K562 (cell line): ENCODE measurements at regions not wholly inside any gene's neighbourhood (a gene's known extent, or its start where the extent isn't known, plus 50 kb on each side); places are given as distances from the start of the nearest gene placed in this dataset.

Experiments
- CEBPG ChIP-seq, 3 experiments: fragments of 200-800 bp in 1 of 3; sonication (Bioruptor generic) in 1 of 3; sonication (generic) in 1 of 3; formaldehyde crosslinking in 1 of 3; IDR thresholded peaks in 2 of 3; conservative IDR thresholded peaks in 1 of 3; 2 replicates each; pipeline versions ENCODE4 v1.6.1 to v1.8.0; 2016 to 2022; ENCODE audit warnings: missing compliant biosample characterization in 2 of 3, missing genetic modification characterization in 2 of 3, mild to moderate bottlenecking in 1 of 3, missing genetic modification reagents in 1 of 3
- CHD7 ChIP-seq: fragments of 200-600 bp; sonication (generic); IDR thresholded peaks from one replicate; pipeline ENCODE4 v1.6.1; 2012; ENCODE audit warnings: mild to moderate bottlenecking, low read depth, low read length, inconsistent platforms
- ETV1 ChIP-seq: fragments of 450-650 bp; conservative IDR thresholded peaks from 2 replicates; pipeline ENCODE4 v1.6.1; 2016; ENCODE audit warnings: missing genetic modification characterization, control low read depth, low read depth, missing compliant biosample characterization
- HDGF ChIP-seq: fragments of 450-650 bp; IDR thresholded peaks from 2 replicates; pipeline ENCODE4 v1.6.1; 2016
- MYC ChIP-seq, 2 experiments: fragments of 250-450 bp in 1 of 2; sonication (Bioruptor Pico) in 1 of 2; IDR thresholded peaks; 2 replicates each; pipeline versions ENCODE4 v1.5.1 to v1.6.1; 2012 to 2021; ENCODE audit warnings: low read depth in 2 of 2, borderline replicate concordance in 1 of 2, improper control_type of control experiment in 1 of 2, low read length in 1 of 2, mild to moderate bottlenecking in 1 of 2, moderate library complexity in 1 of 2
- NFE2 ChIP-seq: IDR thresholded peaks from 2 replicates; pipeline ENCODE4 v1.6.1; 2014; ENCODE audit warnings: antibody characterized with exemption, low read depth
- POLR2AphosphoS2 ChIP-seq: IDR thresholded peaks from 2 replicates; pipeline ENCODE4 v1.6.1; 2012; ENCODE audit warnings: low read length, improper control_type of control experiment
- PPARD ChIP-seq: fragments of 250-450 bp; sonication (Bioruptor Pico); IDR thresholded peaks from 2 replicates; pipeline ENCODE4 v1.8.0; 2022; ENCODE audit warnings: inconsistent platforms, mild to moderate bottlenecking, moderate library complexity
- RAD51 ChIP-seq: fragments of 450-650 bp; IDR thresholded peaks from 2 replicates; pipeline ENCODE4 v1.7.1; 2016; ENCODE audit warnings: low read depth, mild to moderate bottlenecking, borderline replicate concordance
- SOX6 ChIP-seq: fragments of 450-650 bp; IDR thresholded peaks from 2 replicates; pipeline ENCODE4 v1.6.1; 2014; ENCODE audit warnings: mild to moderate bottlenecking
- ZKSCAN8 ChIP-seq: fragments of 200-800 bp; sonication (Bioruptor generic); IDR thresholded peaks from 2 replicates; pipeline ENCODE4 v1.6.1; 2016; ENCODE audit warnings: missing genetic modification characterization, missing compliant biosample characterization
- TF ChIP-seq, protein P1 (sequence below): fragments of 250-450 bp; sonication (Bioruptor Pico); IDR thresholded peaks from 2 replicates; pipeline ENCODE4 v1.4.0; 2020; ENCODE audit warnings: mild to moderate bottlenecking, moderate library complexity, borderline replicate concordance

DNA sequence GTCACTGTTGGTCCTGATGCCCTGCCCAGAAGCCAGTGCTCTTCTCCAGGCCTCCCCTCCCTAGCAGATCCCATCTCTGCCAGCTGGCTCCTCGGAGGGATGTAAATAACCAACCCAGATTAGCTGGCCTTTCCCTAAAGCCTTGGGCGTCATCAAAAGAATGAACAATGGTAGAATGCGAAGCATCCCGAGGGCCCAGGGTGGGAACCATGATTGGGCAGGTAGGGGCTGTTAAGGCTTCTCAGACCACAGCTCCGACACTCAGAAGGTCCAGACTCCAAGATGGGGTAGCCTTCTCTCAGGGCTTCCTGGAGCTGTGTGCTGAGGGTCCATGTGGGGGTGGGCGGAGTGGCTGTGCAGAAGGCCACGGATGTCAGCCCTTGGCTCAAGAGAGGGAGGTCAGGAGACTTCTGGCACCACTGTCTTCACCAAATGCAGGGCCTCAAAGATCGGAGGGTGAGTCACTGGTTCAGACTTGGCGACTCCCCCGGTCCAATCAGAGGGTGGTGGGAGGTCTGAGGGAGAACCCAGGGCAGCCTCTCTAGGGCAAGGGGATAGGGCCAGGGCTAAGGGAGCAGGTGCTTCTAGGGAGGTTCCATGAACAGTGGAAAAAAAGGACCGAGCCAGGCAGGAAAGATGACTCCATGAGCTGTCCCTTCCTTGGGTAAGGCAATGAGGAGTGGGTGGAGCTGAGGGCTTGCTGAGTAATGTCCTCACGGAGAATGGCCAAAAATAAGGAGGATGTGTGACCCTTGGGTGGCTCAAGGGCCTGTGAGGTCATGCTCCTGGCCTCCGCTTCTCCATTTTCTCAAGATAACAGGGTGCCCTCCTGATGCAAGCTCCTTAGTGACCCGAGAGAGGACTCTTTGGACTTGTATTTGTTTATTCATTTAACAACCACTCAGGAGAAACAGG is 58.4 kb upstream of the EPS8L3 start (continued):
- no peak; the same call in 1 of the 2 replicates for TF ChIP-seq SOX6
- TF ChIP-seq NFE2: peak; percentile 89
- peak; percentile 65; the same call in 1 of the 2 replicates for TF ChIP-seq CEBPG (CRISPR knock-in tag; IDR thresholded peaks at IDR 0.05)
- peak; percentile 69; a peak in 3 of 4 replicates for TF ChIP-seq CEBPG (tag; conservative IDR thresholded peaks at IDR 0.05 in 1 of 2, IDR thresholded peaks at IDR 0.05 in 1 of 2)
- peak; percentile 59 for TF ChIP-seq ETV1
- no peak for TF ChIP-seq CHD7
- no peak for TF ChIP-seq PPARD
- TF ChIP-seq ZKSCAN8 (CRISPR knock-in tag): peak; percentile 87; the same call in 1 of the 2 replicates
- TF ChIP-seq HDGF: 0 out of 2 replicates have a peak, but pooled peaks have one; percentile 57
- TF ChIP-seq MYC (IDR thresholded peaks at IDR 0.05; ENCODE audit: low read depth, low read length): peak; percentile 41
- TF ChIP-seq MYC (CRISPR knock-in tag; IDR thresholded peaks at IDR 0.05; ENCODE audit: borderline replicate concordance, low read depth): peak; percentile 12; the same call in 1 of the 2 replicates
- no peak for TF ChIP-seq POLR2AphosphoS2
- TF ChIP-seq, protein P1, sequence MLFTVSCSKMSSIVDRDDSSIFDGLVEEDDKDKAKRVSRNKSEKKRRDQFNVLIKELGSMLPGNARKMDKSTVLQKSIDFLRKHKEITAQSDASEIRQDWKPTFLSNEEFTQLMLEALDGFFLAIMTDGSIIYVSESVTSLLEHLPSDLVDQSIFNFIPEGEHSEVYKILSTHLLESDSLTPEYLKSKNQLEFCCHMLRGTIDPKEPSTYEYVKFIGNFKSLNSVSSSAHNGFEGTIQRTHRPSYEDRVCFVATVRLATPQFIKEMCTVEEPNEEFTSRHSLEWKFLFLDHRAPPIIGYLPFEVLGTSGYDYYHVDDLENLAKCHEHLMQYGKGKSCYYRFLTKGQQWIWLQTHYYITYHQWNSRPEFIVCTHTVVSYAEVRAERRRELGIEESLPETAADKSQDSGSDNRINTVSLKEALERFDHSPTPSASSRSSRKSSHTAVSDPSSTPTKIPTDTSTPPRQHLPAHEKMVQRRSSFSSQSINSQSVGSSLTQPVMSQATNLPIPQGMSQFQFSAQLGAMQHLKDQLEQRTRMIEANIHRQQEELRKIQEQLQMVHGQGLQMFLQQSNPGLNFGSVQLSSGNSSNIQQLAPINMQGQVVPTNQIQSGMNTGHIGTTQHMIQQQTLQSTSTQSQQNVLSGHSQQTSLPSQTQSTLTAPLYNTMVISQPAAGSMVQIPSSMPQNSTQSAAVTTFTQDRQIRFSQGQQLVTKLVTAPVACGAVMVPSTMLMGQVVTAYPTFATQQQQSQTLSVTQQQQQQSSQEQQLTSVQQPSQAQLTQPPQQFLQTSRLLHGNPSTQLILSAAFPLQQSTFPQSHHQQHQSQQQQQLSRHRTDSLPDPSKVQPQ: no peak
- no peak for TF ChIP-seq RAD51
